GM23248 (cell line): ENCODE measurements at regions not wholly inside any gene's neighbourhood (a gene's known extent, or its start where the extent isn't known, plus 50 kb on each side); places are given as distances from the start of the nearest gene placed in this dataset.
"Not testable (repeated sequence)": the region's sequence is repeated elsewhere in the genome, so short reads cannot be mapped to it uniquely, and the experiment has no call there.

Source experiments
- DNase-seq: peaks from one replicate; pipeline ENCODE4 v3.0.0-alpha.2; 2015
- H2AFZ ChIP-seq: fragments of 200-600 bp; sonication (generic); 2 replicates; pipeline ENCODE4 v1.6.1; 2016; ENCODE audit warnings: antibody characterized with exemption
- H3F3A ChIP-seq: fragments of 200-600 bp; sonication (generic); 2 replicates; pipeline ENCODE4 v1.6.1; 2016; ENCODE audit warnings: mild to moderate bottlenecking, antibody characterized with exemption, mixed run types; ENCODE audit not compliant: insufficient read depth
- H3K27ac ChIP-seq: fragments of 200-600 bp; sonication (generic); 2 replicates; pipeline ENCODE4 v1.5.1; 2016; ENCODE audit warnings: mild to moderate bottlenecking
- H3K27me3 ChIP-seq: fragments of 200-600 bp; sonication (generic); replicated peaks from 2 replicates; pipeline ENCODE4 v1.6.1; 2016; ENCODE audit warnings: mild to moderate bottlenecking; ENCODE audit not compliant: insufficient read depth
- H3K36me3 ChIP-seq: fragments of 200-600 bp; sonication (generic); 2 replicates; pipeline ENCODE4 v1.6.1; 2016; ENCODE audit warnings: low read depth, mild to moderate bottlenecking
- H3K4me1 ChIP-seq: fragments of 200-600 bp; sonication (generic); 2 replicates; pipeline ENCODE4 v1.6.1; 2016; ENCODE audit warnings: mild to moderate bottlenecking; ENCODE audit not compliant: insufficient read depth
- H3K4me2 ChIP-seq: fragments of 200-600 bp; sonication (generic); one replicate; pipeline ENCODE4 v1.6.1; 2016; ENCODE audit warnings: mild to moderate bottlenecking; ENCODE audit not compliant: unreplicated experiment
- H3K4me3 ChIP-seq: fragments of 200-600 bp; sonication (generic); 2 replicates; pipeline ENCODE4 v1.5.1; 2016; ENCODE audit warnings: mild to moderate bottlenecking
- H3K79me2 ChIP-seq: fragments of 200-600 bp; sonication (generic); 2 replicates; pipeline ENCODE4 v1.6.1; 2016; ENCODE audit warnings: mild to moderate bottlenecking; ENCODE audit not compliant: insufficient read depth
- H3K9ac ChIP-seq: fragments of 200-600 bp; sonication (generic); 2 replicates; pipeline ENCODE4 v1.6.1; 2016; ENCODE audit warnings: mild to moderate bottlenecking
- H3K9me2 ChIP-seq: fragments of 200-600 bp; sonication (generic); 2 replicates; pipeline ENCODE4 v1.6.1; 2016; ENCODE audit warnings: mixed run types, mild to moderate bottlenecking, moderate library complexity; ENCODE audit not compliant: insufficient read depth
- H3K9me3 ChIP-seq: fragments of 200-600 bp; sonication (generic); one replicate; pipeline ENCODE4 v1.6.1; 2017; ENCODE audit warnings: low read depth
- H4K20me1 ChIP-seq: fragments of 200-600 bp; sonication (generic); 2 replicates; pipeline ENCODE4 v1.6.0; 2016; ENCODE audit not compliant: insufficient read depth
- EZH2 ChIP-seq: fragments of 200-600 bp; sonication (generic); IDR thresholded peaks from 2 replicates; pipeline ENCODE4 v1.6.1; 2018; ENCODE audit warnings: antibody characterized with exemption, mild to moderate bottlenecking; ENCODE audit not compliant: insufficient read depth, poor library complexity, severe bottlenecking
- EZH2phosphoT487 ChIP-seq: fragments of 200-600 bp; sonication (generic); IDR thresholded peaks from 2 replicates; pipeline ENCODE4 v1.6.1; 2018; ENCODE audit warnings: antibody characterized with exemption, moderate library complexity, mild to moderate bottlenecking, low read depth; ENCODE audit not compliant: insufficient read depth
- WGBS, 2 experiments: methylation state at CpG; one replicate each; pipeline ENCODE4 v1.1.6; 2015 to 2017; ENCODE audit warnings: low lambda C conversion rate in 2 of 2, low coverage in 1 of 2; ENCODE audit errors: missing lambda C conversion rate in 2 of 2; 5-methylcytosine and 5-hydroxymethylcytosine counted together
- in situ Hi-C: fragments of 300-500 bp; cut with MboI; formaldehyde crosslinking; loops from 2 replicates; pipeline ENCODE4 v1.15.0; 2020

DNA sequence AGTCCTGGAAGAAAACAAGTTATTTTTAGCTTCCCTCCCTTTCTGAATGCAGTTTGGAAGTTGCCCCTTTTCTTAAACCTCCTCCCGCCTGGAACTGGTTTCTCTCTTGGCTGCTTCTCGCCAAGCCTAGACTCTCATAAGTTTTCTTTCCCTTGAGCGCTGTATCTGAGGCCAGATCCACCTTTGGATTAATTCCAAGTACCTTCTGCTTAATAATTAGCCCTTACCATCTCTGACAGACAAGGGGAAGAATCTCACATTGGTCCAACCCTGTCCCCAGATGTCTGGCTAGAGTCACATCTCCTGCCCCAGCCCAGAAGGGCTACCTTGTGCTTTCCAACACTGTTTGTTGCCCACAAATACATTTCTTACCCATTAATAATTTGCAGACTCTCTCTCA, 161.8 kb upstream of the RGS6 start:
- H3K79me2 ChIP-seq = no peaks in the 10 kb centered on the region
- in situ Hi-C loops = loop anchor here (25.0 kb wide), 1 partner anchor 633 kb away; no protein-coding TSS in a partner anchor
- no peak overlapping the region for H3K4me3 ChIP-seq
- no peaks in the 10 kb centered on the region for H4K20me1 ChIP-seq
- no peak overlapping the region for H2AFZ ChIP-seq
- DNase-seq = no peak
- no peak overlapping the region for H3K27ac ChIP-seq
- H3K4me2 ChIP-seq = no peak overlapping the region
- H3K9ac ChIP-seq = no peak overlapping the region
- no peaks in the 10 kb centered on the region for H3K9me2 ChIP-seq
- H3K9me3 ChIP-seq = no peaks in the 10 kb centered on the region
- 52 to 53% methylated on average over 3 of the region's 3 CpGs for WGBS, 2 experiments
- no peaks in the 10 kb centered on the region for H3K36me3 ChIP-seq
- no peaks in the 10 kb centered on the region for H3F3A ChIP-seq
- no peak for TF ChIP-seq EZH2phosphoT487
- TF ChIP-seq EZH2 = no peak
- peaks cover 5% of the 10 kb centered on the region; the same call in 1 of the 2 replicates for H3K27me3 ChIP-seq
- no peaks in the 10 kb centered on the region for H3K4me1 ChIP-seq

DNA sequence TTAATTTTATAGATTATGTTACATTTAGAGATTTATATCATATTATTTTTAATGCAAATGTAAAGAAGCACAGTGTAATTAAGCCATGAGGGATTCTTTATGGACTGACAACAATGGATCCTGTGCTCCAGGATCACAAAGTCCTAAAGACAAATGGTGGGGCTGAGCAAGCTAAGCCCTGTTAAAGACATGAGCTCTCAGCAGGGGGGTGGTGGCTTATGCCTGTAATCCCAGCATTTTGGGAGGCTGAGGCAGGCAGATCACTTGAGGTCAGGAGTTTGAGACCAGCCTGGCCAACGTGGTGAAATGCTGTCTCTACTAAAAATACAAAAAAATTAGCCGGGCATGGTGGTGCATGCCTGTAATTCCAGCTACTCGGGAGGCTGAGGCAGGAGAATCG, 160.8 kb upstream of the RGS6 start:
- H3K9ac ChIP-seq, H3K4me3 ChIP-seq, H3K27me3 ChIP-seq, H2AFZ ChIP-seq, H3K9me3 ChIP-seq, H3K9me2 ChIP-seq, H3F3A ChIP-seq, H3K79me2 ChIP-seq, H3K27ac ChIP-seq, DNase-seq, H3K4me1 ChIP-seq, H3K36me3 ChIP-seq, H4K20me1 ChIP-seq, H3K4me2 ChIP-seq: not testable (repeated sequence)
- in situ Hi-C loops = loop anchor here (25.0 kb wide), 1 partner anchor 634 kb away; no protein-coding TSS in a partner anchor
- WGBS, 2 experiments = 47 to 48% methylated on average over 4 of the region's 4 CpGs

DNA sequence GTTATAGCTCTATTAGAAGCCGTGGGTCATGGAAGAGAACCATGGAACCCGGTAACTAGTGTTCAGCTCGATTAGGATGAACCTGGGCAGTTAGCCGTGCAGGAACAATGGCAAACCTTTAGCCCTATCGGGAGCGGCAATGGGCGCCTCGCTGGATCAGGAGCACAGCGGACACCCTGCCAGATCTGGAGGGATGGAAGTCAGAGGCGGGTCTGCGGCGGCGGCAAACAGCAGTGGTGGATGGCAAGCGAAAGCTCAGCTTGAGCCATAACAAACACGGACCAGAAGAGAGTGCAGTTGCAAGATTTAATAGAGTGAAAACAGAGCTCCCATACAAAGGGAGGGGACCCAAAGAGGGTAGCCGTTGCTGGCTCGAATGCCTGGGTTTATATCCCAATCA, 160.2 kb upstream of the RGS6 start:
- H3F3A ChIP-seq, H3K27ac ChIP-seq, H3K4me1 ChIP-seq, H3K4me2 ChIP-seq, H3K9ac ChIP-seq, H3K36me3 ChIP-seq, H4K20me1 ChIP-seq, H3K9me3 ChIP-seq, H3K27me3 ChIP-seq, H3K79me2 ChIP-seq, H2AFZ ChIP-seq, H3K9me2 ChIP-seq, DNase-seq, H3K4me3 ChIP-seq: not testable (repeated sequence)
- in situ Hi-C loops = loop anchor here (25.0 kb wide), 1 partner anchor 635 kb away; no protein-coding TSS in a partner anchor
- WGBS, 2 experiments = 71 to 74% methylated on average over 17 of the region's 17 CpGs

DNA sequence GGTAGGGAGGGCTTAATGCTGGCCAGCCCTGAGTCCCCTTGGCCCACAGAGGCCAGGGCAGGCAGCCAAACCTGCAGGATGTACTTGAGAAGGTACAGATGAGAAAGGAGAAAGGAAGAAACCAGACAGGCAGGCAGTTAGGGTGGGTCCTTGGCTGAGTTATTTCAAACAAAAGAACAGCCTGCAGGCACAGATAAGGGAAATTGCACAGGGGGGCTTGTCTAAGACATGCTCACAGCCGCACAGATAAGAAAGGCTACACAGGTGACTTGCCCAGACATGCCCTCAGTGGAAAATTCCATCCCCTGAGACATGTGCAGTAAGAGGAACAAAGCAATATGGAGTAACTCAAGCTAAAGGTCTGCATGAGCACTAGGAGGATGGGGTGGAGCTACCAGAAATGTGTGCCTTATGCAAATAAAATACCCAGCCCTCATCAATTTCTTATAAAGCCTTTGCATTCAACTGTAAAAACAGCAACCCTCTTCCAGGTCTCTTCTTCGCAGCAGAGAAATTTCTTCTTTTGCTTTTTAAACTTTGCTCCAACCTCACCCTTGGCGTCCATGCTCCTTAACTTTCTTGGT, 158.2 kb upstream of the RGS6 start:
- no peak overlapping the region for H3K27ac ChIP-seq
- H3K9ac ChIP-seq = no peak overlapping the region
- H3K4me3 ChIP-seq = no peak overlapping the region
- no peaks in the 10 kb centered on the region for H3K9me2 ChIP-seq
- in situ Hi-C loops = loop anchor here (25.0 kb wide), 1 partner anchor 637 kb away; no protein-coding TSS in a partner anchor
- 23 to 34% methylated on average over 3 of the region's 3 CpGs for WGBS, 2 experiments
- peaks cover 9% of the 10 kb centered on the region; the same call in 1 of the 2 replicates for H3K27me3 ChIP-seq
- no peaks in the 10 kb centered on the region for H3K4me1 ChIP-seq
- no peak overlapping the region for H3K4me2 ChIP-seq
- H3K79me2 ChIP-seq = no peaks in the 10 kb centered on the region
- DNase-seq = no peak
- TF ChIP-seq EZH2phosphoT487 = no peak
- no peak for TF ChIP-seq EZH2
- no peak overlapping the region for H2AFZ ChIP-seq
- no peaks in the 10 kb centered on the region for H3F3A ChIP-seq
- no peaks in the 10 kb centered on the region for H4K20me1 ChIP-seq
- no peaks in the 10 kb centered on the region for H3K9me3 ChIP-seq
- H3K36me3 ChIP-seq = no peaks in the 10 kb centered on the region
